HEK293T (cell line): ENCODE measurements at regions not wholly inside any gene's neighbourhood (a gene's known extent, or its start where the extent isn't known, plus 50 kb on each side); places are given as distances from the start of the nearest gene placed in this dataset.

Source experiments
- ARNT ChIP-seq: fragments of 450-650 bp; IDR thresholded peaks from 2 replicates; pipeline ENCODE4 v1.6.1; 2017; ENCODE audit warnings: mild to moderate bottlenecking
- CTBP1 ChIP-seq: fragments of 450-650 bp; IDR thresholded peaks from 2 replicates; pipeline ENCODE4 v1.6.1; 2016; ENCODE audit warnings: borderline replicate concordance
- FOXA1 ChIP-seq: fragments of 450-650 bp; IDR thresholded peaks from 2 replicates; pipeline ENCODE4 v1.6.1; 2016; ENCODE audit warnings: mild to moderate bottlenecking
- FOXK2 ChIP-seq: fragments of 450-650 bp; IDR thresholded peaks from 2 replicates; pipeline ENCODE4 v1.6.1; 2016; ENCODE audit warnings: mild to moderate bottlenecking
- FOXM1 ChIP-seq: fragments of 450-650 bp; IDR thresholded peaks from 2 replicates; pipeline ENCODE4 v1.6.1; 2017; ENCODE audit warnings: mild to moderate bottlenecking, borderline replicate concordance
- HDGF ChIP-seq: fragments of 450-650 bp; IDR thresholded peaks from 2 replicates; pipeline ENCODE4 v1.6.1; 2017; ENCODE audit warnings: antibody characterized with exemption, borderline replicate concordance
- SP1 ChIP-seq: fragments of 450-650 bp; IDR thresholded peaks from 2 replicates; pipeline ENCODE4 v1.6.1; 2017

DNA sequence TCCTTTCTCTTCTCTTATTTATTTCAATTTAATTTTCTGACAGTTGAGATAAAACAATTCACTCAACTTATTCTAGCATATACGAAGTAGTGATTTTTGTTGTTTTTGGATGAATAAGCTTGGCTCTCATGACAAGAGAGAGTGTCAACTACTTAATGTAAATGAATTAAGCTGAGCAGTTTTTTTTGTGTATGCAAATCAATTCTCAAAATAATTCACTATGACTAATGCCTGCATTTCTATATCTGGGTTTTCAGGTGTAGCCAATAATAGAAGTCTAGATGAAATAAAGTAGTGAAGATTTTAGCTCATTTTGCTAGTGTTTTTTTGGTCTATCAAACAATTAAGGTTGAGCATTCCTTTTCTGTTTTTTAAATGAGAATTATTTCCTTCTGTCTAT is 1354.0 kb downstream of the CDH8 start:
- TF ChIP-seq SP1 (no peak), CTBP1 (no peak), FOXA1 (no peak), FOXM1 (no peak), ARNT (no peak), FOXK2 (no peak), HDGF (no peak)
